HG03280 (cell line): ENCODE measurements at regions not wholly inside any gene's neighbourhood (a gene's known extent, or its start where the extent isn't known, plus 50 kb on each side); places are given as distances from the start of the nearest gene placed in this dataset.

Experiments
- ATAC-seq: cut with Tn5 transposase; IDR thresholded peaks from one replicate; pipeline ENCODE4 v1.9.1; 2021; ENCODE audit warnings: mild to moderate bottlenecking, moderate library complexity; ENCODE audit not compliant: unreplicated experiment

- ATAC-seq = no peak
Measured at GRCh38 chr1:80961464-80962190, 839.1 kb upstream of the ADGRL2 start.

- ATAC-seq = no peak
Measured at GRCh38 chr1:80933346-80933745, 867.4 kb upstream of the ADGRL2 start.

GRCh38 chr1:80931178-80931577, 869.6 kb upstream of the ADGRL2 start:
- ATAC-seq = no peak

GRCh38 chr1:80929868-80930508, 870.7 kb upstream of the ADGRL2 start:
- no peak for ATAC-seq

DNA sequence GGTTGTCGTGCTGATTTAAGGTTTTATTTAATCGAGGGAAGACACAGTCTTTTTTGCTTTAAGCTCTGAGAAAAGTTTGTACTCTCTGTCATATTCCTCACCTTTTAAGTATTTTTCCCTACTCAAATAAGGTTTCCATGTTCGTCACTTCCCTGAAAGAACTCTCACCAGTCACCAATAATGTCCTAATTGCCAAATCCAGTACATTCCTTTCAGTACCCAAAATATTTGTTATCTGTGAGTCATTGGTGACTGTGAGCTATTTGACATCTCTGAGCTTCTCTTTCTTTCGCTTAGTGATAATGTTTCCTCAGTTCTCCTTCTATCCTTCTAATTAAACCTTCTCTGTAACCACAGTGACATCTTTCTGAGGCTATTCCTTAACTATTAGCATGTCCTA, 874.2 kb upstream of the ADGRL2 start:
- ATAC-seq = no peak

- no peak for ATAC-seq
Measured at GRCh38 chr1:80925130-80925805, 875.5 kb upstream of the ADGRL2 start.

DNA sequence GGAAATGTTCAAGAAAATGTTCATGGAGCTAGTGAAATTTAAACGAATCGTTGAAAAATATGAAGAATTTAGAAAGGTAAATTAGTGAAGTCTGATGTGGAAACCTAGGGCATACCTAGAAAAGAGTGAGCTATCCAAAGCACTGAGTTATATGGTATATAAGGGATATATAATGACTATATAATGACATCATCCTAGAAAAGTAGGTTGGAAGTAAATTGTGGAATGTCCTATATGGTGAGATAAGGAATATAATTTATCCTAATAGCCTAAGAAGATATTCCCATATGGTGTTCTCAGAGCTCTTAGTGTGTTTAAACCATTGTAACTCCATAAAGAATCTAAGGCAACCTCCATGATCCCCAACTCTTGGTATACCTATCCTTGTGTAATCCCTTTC, 876.4 kb upstream of the ADGRL2 start:
- no peak for ATAC-seq

- ATAC-seq = no peak
Measured at GRCh38 chr1:80922906-80923305, 877.8 kb upstream of the ADGRL2 start.

- ATAC-seq = no peak
Measured at GRCh38 chr1:80919426-80919825, 881.3 kb upstream of the ADGRL2 start.

GRCh38 chr1:80918380-80918779, 882.4 kb upstream of the ADGRL2 start:
- ATAC-seq = no peak

- no peak for ATAC-seq
Measured at GRCh38 chr1:80917826-80918225, 882.9 kb upstream of the ADGRL2 start.

DNA sequence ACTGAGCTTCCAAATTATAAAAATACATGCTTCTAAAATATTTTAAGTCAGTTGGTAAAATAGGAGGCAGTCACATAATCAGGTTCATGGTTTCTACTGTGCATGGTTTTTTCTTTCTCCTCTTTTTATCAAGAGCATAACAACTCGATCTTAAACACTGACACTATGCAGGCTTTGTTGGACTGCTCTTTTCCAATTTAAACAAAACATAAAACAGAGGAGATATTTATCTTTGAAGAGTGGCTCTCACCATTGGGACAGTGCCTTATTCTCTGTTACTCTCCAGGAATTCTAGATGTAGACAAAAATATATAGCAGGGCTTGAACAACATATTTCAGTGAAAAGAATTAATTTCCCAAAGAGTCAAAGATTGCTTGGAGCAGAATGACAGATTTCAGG, 883.5 kb upstream of the ADGRL2 start:
- ATAC-seq = no peak

DNA sequence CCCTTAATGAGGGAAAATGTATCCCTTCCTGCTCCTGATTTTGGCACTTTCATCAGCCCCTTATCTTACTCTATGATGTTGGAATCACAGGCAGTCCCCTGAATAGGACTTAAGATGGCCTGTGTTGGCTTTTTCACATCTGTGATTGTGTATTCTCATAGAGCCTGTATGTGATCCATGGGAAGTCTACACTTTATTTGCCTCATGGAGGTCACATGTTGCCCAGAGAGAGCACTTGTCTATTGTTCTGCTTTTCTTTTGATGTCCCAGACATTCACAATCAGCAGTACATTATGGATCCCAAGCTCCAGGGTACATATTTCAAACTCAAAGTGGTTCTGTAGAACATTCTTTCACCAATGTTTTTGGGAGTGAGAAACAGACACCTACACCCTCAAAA, 885.2 kb upstream of the ADGRL2 start:
- ATAC-seq = no peak

DNA sequence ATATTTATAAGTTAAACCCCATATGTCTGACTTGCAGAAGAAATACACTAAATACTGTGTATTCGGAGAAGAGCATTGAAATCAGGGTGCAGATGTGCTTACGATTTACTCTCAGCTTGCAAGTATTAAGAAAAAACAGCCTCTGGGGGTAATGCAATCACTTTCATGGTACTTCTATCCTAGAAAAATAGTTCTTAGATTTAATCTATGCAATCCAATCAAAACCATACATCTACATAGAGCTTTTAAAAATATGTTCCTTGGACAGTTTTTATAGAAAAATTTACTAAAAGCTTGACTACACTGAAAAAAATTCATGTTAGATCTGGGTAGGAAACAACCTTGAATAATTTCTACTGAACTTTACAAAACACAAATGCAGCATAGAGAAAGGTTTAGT, 890.3 kb upstream of the ADGRL2 start:
- no peak for ATAC-seq

GRCh38 chr1:80909172-80909784, 891.5 kb upstream of the ADGRL2 start:
- ATAC-seq = no peak

GRCh38 chr1:80896781-80897356, 903.9 kb upstream of the ADGRL2 start:
- ATAC-seq = no peak

GRCh38 chr1:80894921-80895320, 905.8 kb upstream of the ADGRL2 start:
- no peak for ATAC-seq

GRCh38 chr1:80893115-80893514, 907.6 kb upstream of the ADGRL2 start:
- ATAC-seq = no peak

GRCh38 chr1:80892539-80892938, 908.2 kb upstream of the ADGRL2 start:
- no peak for ATAC-seq

- ATAC-seq = no peak
Measured at GRCh38 chr1:80891871-80892270, 908.9 kb upstream of the ADGRL2 start.

DNA sequence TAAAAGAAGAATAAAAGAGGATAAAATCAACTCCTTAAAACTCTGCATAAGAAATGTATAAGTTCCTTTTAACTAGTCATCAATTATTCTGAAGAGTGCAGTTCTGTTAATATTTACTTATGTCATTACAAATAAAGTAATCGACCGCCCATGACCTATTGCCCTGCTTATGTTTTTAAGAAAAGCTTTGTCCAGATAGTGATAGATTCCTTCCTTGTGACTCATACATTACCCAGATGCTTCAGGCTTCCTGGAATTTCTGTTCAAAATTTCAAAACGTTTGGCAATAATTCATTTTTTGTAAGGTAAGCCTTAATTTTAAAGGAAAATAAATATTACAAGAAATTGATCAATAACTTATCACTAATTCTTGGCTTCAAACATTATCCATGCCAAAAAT, 918.2 kb upstream of the ADGRL2 start:
- no peak for ATAC-seq
